Neural progenitor cell (in vitro differentiated cells): ENCODE measurements at regions not wholly inside any gene's neighbourhood (a gene's known extent, or its start where the extent isn't known, plus 50 kb on each side); places are given as distances from the start of the nearest gene placed in this dataset.

Source experiments
- EZH2phosphoT487 ChIP-seq: fragments of 200-600 bp; sonication (generic); IDR thresholded peaks from 2 replicates; pipeline ENCODE4 v1.6.1; 2017; ENCODE audit warnings: antibody characterized with exemption
- TF ChIP-seq, protein P1 (sequence below): fragments of 200-600 bp; sonication (generic); IDR thresholded peaks from 2 replicates; pipeline ENCODE4 v1.5.1; 2017; ENCODE audit warnings: antibody characterized with exemption, mild to moderate bottlenecking

DNA sequence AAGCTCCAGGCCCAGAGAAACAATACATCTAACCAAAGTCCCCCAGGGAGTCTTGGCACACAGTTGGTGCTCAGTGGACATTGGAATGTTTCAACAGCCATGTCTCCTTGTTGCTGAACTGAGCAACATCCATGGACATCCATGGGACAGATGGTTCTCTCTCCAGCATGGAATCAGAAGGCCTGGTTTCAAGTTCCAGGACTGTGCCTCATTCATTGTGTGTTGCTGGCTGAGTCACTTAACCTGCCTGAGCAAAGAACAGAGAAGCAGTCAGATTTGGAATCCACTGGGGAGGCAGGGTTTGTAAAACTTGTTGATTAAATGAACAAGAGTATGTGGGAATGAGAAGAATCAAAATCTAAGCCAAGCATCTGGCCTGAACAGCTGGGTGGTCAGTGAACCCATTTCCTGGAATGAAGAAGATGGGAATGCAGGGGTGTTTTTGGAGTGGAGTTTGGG is 147.9 kb downstream of the CHIC2 start:
- TF ChIP-seq, protein P1, sequence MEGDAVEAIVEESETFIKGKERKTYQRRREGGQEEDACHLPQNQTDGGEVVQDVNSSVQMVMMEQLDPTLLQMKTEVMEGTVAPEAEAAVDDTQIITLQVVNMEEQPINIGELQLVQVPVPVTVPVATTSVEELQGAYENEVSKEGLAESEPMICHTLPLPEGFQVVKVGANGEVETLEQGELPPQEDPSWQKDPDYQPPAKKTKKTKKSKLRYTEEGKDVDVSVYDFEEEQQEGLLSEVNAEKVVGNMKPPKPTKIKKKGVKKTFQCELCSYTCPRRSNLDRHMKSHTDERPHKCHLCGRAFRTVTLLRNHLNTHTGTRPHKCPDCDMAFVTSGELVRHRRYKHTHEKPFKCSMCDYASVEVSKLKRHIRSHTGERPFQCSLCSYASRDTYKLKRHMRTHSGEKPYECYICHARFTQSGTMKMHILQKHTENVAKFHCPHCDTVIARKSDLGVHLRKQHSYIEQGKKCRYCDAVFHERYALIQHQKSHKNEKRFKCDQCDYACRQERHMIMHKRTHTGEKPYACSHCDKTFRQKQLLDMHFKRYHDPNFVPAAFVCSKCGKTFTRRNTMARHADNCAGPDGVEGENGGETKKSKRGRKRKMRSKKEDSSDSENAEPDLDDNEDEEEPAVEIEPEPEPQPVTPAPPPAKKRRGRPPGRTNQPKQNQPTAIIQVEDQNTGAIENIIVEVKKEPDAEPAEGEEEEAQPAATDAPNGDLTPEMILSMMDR: no peak
- TF ChIP-seq EZH2phosphoT487: no peak
